ENCODE measurements at regions not wholly inside any gene's neighbourhood (a gene's known extent, or its start where the extent isn't known, plus 50 kb on each side); places are given as distances from the start of the nearest gene placed in this dataset.

DNA sequence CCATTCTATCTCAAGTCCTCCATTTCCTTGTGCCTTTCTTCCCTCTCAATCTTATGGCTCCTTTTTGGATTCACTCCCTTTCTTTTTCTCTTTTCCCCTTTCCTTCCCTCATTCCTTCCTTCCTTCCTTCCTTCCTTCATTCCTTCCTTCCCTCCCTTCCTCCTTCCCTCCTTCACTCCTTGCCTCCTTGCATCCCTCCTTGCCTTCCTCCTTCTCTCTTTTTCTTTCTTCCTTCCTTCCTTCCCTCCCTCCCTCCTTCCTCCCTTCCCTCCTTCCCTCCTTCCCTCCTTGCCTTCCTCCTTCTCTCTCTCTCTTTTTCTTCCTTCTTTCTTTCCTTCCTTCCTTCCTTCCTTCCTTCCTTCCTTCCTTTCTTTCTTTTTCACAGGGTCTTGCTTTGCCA, 120.1 kb downstream of the SAMD9 start:
- no peak for TF ChIP-seq GABPA (IDR thresholded peaks at IDR 0.05 in 1 of 2, conservative IDR thresholded peaks at IDR 0.05 in 1 of 2)
- TF ChIP-seq, protein P1, sequence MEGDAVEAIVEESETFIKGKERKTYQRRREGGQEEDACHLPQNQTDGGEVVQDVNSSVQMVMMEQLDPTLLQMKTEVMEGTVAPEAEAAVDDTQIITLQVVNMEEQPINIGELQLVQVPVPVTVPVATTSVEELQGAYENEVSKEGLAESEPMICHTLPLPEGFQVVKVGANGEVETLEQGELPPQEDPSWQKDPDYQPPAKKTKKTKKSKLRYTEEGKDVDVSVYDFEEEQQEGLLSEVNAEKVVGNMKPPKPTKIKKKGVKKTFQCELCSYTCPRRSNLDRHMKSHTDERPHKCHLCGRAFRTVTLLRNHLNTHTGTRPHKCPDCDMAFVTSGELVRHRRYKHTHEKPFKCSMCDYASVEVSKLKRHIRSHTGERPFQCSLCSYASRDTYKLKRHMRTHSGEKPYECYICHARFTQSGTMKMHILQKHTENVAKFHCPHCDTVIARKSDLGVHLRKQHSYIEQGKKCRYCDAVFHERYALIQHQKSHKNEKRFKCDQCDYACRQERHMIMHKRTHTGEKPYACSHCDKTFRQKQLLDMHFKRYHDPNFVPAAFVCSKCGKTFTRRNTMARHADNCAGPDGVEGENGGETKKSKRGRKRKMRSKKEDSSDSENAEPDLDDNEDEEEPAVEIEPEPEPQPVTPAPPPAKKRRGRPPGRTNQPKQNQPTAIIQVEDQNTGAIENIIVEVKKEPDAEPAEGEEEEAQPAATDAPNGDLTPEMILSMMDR (IDR thresholded peaks at IDR 0.05; ENCODE audit: low read depth, low read length, missing input control): no peak
- TF ChIP-seq, protein P2, sequence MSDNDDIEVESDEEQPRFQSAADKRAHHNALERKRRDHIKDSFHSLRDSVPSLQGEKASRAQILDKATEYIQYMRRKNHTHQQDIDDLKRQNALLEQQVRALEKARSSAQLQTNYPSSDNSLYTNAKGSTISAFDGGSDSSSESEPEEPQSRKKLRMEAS (IDR thresholded peaks at IDR 0.05): no peak
- TF ChIP-seq, protein P3, sequence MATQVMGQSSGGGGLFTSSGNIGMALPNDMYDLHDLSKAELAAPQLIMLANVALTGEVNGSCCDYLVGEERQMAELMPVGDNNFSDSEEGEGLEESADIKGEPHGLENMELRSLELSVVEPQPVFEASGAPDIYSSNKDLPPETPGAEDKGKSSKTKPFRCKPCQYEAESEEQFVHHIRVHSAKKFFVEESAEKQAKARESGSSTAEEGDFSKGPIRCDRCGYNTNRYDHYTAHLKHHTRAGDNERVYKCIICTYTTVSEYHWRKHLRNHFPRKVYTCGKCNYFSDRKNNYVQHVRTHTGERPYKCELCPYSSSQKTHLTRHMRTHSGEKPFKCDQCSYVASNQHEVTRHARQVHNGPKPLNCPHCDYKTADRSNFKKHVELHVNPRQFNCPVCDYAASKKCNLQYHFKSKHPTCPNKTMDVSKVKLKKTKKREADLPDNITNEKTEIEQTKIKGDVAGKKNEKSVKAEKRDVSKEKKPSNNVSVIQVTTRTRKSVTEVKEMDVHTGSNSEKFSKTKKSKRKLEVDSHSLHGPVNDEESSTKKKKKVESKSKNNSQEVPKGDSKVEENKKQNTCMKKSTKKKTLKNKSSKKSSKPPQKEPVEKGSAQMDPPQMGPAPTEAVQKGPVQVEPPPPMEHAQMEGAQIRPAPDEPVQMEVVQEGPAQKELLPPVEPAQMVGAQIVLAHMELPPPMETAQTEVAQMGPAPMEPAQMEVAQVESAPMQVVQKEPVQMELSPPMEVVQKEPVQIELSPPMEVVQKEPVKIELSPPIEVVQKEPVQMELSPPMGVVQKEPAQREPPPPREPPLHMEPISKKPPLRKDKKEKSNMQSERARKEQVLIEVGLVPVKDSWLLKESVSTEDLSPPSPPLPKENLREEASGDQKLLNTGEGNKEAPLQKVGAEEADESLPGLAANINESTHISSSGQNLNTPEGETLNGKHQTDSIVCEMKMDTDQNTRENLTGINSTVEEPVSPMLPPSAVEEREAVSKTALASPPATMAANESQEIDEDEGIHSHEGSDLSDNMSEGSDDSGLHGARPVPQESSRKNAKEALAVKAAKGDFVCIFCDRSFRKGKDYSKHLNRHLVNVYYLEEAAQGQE (IDR thresholded peaks at IDR 0.05): no peak
- no peak for TF ChIP-seq FOXA1 (IDR thresholded peaks at IDR 0.05)
- TF ChIP-seq TAF1 (conservative IDR thresholded peaks at IDR 0.05): no peak
- no peak for TF ChIP-seq HNF4G (IDR thresholded peaks at IDR 0.05)
- TF ChIP-seq, protein P4, sequence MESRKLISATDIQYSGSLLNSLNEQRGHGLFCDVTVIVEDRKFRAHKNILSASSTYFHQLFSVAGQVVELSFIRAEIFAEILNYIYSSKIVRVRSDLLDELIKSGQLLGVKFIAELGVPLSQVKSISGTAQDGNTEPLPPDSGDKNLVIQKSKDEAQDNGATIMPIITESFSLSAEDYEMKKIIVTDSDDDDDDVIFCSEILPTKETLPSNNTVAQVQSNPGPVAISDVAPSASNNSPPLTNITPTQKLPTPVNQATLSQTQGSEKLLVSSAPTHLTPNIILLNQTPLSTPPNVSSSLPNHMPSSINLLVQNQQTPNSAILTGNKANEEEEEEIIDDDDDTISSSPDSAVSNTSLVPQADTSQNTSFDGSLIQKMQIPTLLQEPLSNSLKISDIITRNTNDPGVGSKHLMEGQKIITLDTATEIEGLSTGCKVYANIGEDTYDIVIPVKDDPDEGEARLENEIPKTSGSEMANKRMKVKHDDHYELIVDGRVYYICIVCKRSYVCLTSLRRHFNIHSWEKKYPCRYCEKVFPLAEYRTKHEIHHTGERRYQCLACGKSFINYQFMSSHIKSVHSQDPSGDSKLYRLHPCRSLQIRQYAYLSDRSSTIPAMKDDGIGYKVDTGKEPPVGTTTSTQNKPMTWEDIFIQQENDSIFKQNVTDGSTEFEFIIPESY (IDR thresholded peaks at IDR 0.05): no peak
- TF ChIP-seq RAD21 (IDR thresholded peaks at IDR 0.05): no peak
- no peak for TF ChIP-seq JUND (IDR thresholded peaks at IDR 0.05)
- TF ChIP-seq YY1 (IDR thresholded peaks at IDR 0.05): no peak
- TF ChIP-seq RXRA (IDR thresholded peaks at IDR 0.05): no peak
- TF ChIP-seq FOXA2 (IDR thresholded peaks at IDR 0.05): no peak

Measured in liver (tissue), 3 donors.